Sigmoid colon (tissue), 6 donors: ENCODE measurements at regions not wholly inside any gene's neighbourhood (a gene's known extent, or its start where the extent isn't known, plus 50 kb on each side); places are given as distances from the start of the nearest gene placed in this dataset.

Experiments
- DNase-seq: peaks from one replicate; pipeline ENCODE4 v3.0.0-alpha.2; 2019
- H3K27ac ChIP-seq, 4 donors: fragments of 200-600 bp; sonication (generic); one replicate each; pipeline ENCODE4 v1.5.1; 2016 to 2019; ENCODE audit warnings: mild to moderate bottlenecking in 1 of 4
- H3K27me3 ChIP-seq, 3 donors: fragments of 200-600 bp; sonication (generic); one replicate each; pipeline ENCODE4 v1.5.1; 2019; ENCODE audit warnings: mild to moderate bottlenecking in 1 of 3
- H3K36me3 ChIP-seq, 4 donors: fragments of 200-600 bp; sonication (generic); one replicate each; pipeline ENCODE4 v1.5.1; 2016 to 2019
- H3K4me1 ChIP-seq, 4 donors: fragments of 200-600 bp; sonication (generic); one replicate each; pipeline ENCODE4 v1.5.1; 2017 to 2019
- H3K4me3 ChIP-seq, 4 donors: fragments of 200-600 bp; sonication (generic); one replicate each; pipeline ENCODE4 v1.5.1; 2017 to 2019; ENCODE audit warnings: mild to moderate bottlenecking in 2 of 4, moderate library complexity in 1 of 4
- H3K9me3 ChIP-seq, 4 donors: fragments of 200-600 bp in 3 of 4; sonication (generic) in 3 of 4; one replicate each; pipeline versions ENCODE4 v1.5.1 to v1.6.1; 2013 to 2019
- EP300 ChIP-seq, 4 donors: sonication (generic); formaldehyde crosslinking; IDR thresholded peaks; one replicate each; pipeline ENCODE4 v1.6.1; 2017; ENCODE audit warnings: antibody characterized with exemption in 4 of 4
- POLR2A ChIP-seq, 2 donors: fragments of 450-650 bp; IDR thresholded peaks; one replicate each; pipeline ENCODE4 v1.6.1; 2016; ENCODE audit warnings: antibody characterized with exemption in 2 of 2, mild to moderate bottlenecking in 2 of 2, moderate library complexity in 2 of 2
- POLR2AphosphoS5 ChIP-seq, 4 donors: sonication (generic); formaldehyde crosslinking; IDR thresholded peaks; one replicate each; pipeline ENCODE4 v1.6.1; 2017; ENCODE audit warnings: antibody characterized with exemption in 4 of 4
- WGBS, 2 donors: extraction: QIAGEN DNeasy Blood & Tissue Kit; methylation state at CpG; one replicate each; pipeline ENCODE4 v1.1.7; 2013; 5-methylcytosine and 5-hydroxymethylcytosine counted together
- intact Hi-C: fragments of 100-400 bp; cut with DNase I; formaldehyde crosslinking; loops from one replicate; pipeline ENCODE4 v1.15.1; 2023
- TF ChIP-seq, protein P1 (sequence below), 4 experiments: fragments of 450-650 bp in 3 of 4; fragments of 200-600 bp in 1 of 4; IDR thresholded peaks; one replicate each; pipeline ENCODE4 v1.5.1; 2016 to 2019; ENCODE audit warnings: antibody characterized with exemption in 4 of 4, mild to moderate bottlenecking in 3 of 4, moderate library complexity in 2 of 4
- donor health status: healthy with polysubstance abuse.
- donor health status: healthy.

GRCh38 chr4:15186806-15187205 lies 184.5 kb downstream of the CPEB2 start:
- intact Hi-C loops = no loop called here
- no peak for DNase-seq
- Histone ChIP-seq H3K27me3 (no peaks in the 10 kb centered on the region), H3K27ac (no peak overlapping the region), H3K4me3 (no peak overlapping the region), H3K4me1 (no peaks in the 10 kb centered on the region), H3K9me3 (no peaks in the 10 kb centered on the region), H3K36me3 (no peaks in the 10 kb centered on the region)
- TF ChIP-seq EP300 (IDR thresholded peaks at IDR 0.05) (no peak), POLR2A (IDR thresholded peaks at IDR 0.05) (no peak), POLR2AphosphoS5 (IDR thresholded peaks at IDR 0.05) (no peak)
- TF ChIP-seq, protein P1, sequence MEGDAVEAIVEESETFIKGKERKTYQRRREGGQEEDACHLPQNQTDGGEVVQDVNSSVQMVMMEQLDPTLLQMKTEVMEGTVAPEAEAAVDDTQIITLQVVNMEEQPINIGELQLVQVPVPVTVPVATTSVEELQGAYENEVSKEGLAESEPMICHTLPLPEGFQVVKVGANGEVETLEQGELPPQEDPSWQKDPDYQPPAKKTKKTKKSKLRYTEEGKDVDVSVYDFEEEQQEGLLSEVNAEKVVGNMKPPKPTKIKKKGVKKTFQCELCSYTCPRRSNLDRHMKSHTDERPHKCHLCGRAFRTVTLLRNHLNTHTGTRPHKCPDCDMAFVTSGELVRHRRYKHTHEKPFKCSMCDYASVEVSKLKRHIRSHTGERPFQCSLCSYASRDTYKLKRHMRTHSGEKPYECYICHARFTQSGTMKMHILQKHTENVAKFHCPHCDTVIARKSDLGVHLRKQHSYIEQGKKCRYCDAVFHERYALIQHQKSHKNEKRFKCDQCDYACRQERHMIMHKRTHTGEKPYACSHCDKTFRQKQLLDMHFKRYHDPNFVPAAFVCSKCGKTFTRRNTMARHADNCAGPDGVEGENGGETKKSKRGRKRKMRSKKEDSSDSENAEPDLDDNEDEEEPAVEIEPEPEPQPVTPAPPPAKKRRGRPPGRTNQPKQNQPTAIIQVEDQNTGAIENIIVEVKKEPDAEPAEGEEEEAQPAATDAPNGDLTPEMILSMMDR (IDR thresholded peaks at IDR 0.05) = no peak

- Histone ChIP-seq H3K4me1 (no peaks in the 10 kb centered on the region), H3K27ac (no peak overlapping the region), H3K9me3 (no peaks in the 10 kb centered on the region), H3K27me3 (no peaks in the 10 kb centered on the region), H3K4me3 (no peak overlapping the region), H3K36me3 (no peaks in the 10 kb centered on the region)
- TF ChIP-seq, protein P1 (IDR thresholded peaks at IDR 0.05) = no peak
- TF ChIP-seq POLR2A (IDR thresholded peaks at IDR 0.05) (no peak), POLR2AphosphoS5 (IDR thresholded peaks at IDR 0.05) (no peak), EP300 (IDR thresholded peaks at IDR 0.05) (no peak)
- intact Hi-C loops = no loop called here
- 53 to 59% methylated on average over 3 of the region's 3 CpGs for WGBS, 2 donors
- no peak for DNase-seq
These were observed 186.6 kb downstream of the CPEB2 start for GRCh38 chr4:15188605-15189539.

DNA sequence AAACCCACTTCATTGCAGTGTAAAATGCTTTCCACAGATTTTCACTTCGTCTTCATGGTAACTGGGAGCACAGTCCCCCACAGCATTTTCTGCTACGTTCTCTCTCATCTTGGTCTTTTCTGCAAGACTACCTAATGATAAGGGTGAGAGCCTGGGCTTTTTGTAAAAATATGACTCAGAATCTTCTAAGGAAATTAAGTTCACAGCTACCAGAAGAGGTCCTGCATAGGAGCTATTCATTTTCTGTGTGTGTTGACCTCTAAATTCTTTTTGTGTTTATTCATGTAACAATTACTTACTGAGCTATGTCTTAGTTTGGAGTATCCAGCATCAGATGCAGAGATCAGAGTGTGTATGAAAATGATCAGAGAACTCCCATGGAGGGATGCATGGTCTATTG lies 192.2 kb downstream of the CPEB2 start:
- WGBS, 2 donors = 73 to 85% methylated on average over 2 of the region's 2 CpGs
- TF ChIP-seq EP300 (IDR thresholded peaks at IDR 0.05) (no peak), POLR2A (IDR thresholded peaks at IDR 0.05) (no peak), POLR2AphosphoS5 (IDR thresholded peaks at IDR 0.05) (no peak)
- TF ChIP-seq, protein P1 (IDR thresholded peaks at IDR 0.05) = no peak
- Histone ChIP-seq H3K9me3 (no peaks in the 10 kb centered on the region), H3K27ac (no peak overlapping the region), H3K27me3 (no peaks in the 10 kb centered on the region), H3K4me3 (no peak overlapping the region), H3K36me3 (no peaks in the 10 kb centered on the region), H3K4me1 (peaks cover 0 to 12% (median 10%) of the 10 kb centered on the region in 4 donors)
- no peak for DNase-seq
- intact Hi-C loops = no loop called here

- Histone ChIP-seq H3K36me3 (no peaks in the 10 kb centered on the region), H3K27ac (no peak overlapping the region), H3K9me3 (no peaks in the 10 kb centered on the region), H3K4me3 (no peak overlapping the region), H3K27me3 (no peaks in the 10 kb centered on the region), H3K4me1 (peaks cover 0 to 12% (median 10%) of the 10 kb centered on the region in 4 donors)
- intact Hi-C loops = no loop called here
- 59 to 67% methylated on average over 4 of the region's 4 CpGs for WGBS, 2 donors
- no peak for DNase-seq
- TF ChIP-seq POLR2A (IDR thresholded peaks at IDR 0.05) = no peak
- TF ChIP-seq, protein P1 (IDR thresholded peaks at IDR 0.05) = no peak
- TF ChIP-seq POLR2AphosphoS5 (IDR thresholded peaks at IDR 0.05) = no peak
These were observed 194.7 kb downstream of the CPEB2 start for GRCh38 chr4:15197005-15197404.
